SU-DHL-6 (cell line): ENCODE measurements at regions not wholly inside any gene's neighbourhood (a gene's known extent, or its start where the extent isn't known, plus 50 kb on each side); places are given as distances from the start of the nearest gene placed in this dataset.

Experiments
- H2AFZ ChIP-seq: fragments of 200-600 bp; sonication (generic); 2 replicates; pipeline ENCODE4 v1.6.1; 2014; ENCODE audit warnings: low read depth, mild to moderate bottlenecking, moderate library complexity, mixed read lengths, antibody characterized with exemption, low read length; ENCODE audit not compliant: severe bottlenecking
- H3F3A ChIP-seq: fragments of 200-600 bp; shearing (Covaris generic); 2 replicates; pipeline ENCODE4 v1.6.0; 2016; ENCODE audit warnings: antibody characterized with exemption, mild to moderate bottlenecking; ENCODE audit not compliant: insufficient read depth
- H3K27ac ChIP-seq: fragments of 200-600 bp; sonication (generic); 2 replicates; pipeline ENCODE4 v1.5.1; 2016; ENCODE audit warnings: low read depth, mild to moderate bottlenecking, low read length, moderate library complexity, mixed read lengths
- H3K27me3 ChIP-seq: fragments of 200-600 bp; sonication (generic), shearing (Covaris generic); 2 replicates; pipeline ENCODE4 v1.6.0; 2014; ENCODE audit warnings: mild to moderate bottlenecking, low read length
- H3K36me3 ChIP-seq: fragments of 200-600 bp; sonication (generic); 2 replicates; pipeline ENCODE4 v1.6.1; 2014; ENCODE audit warnings: mild to moderate bottlenecking, low read length, mixed read lengths
- H3K4me2 ChIP-seq: fragments of 300-600, 200-600 bp; shearing (Covaris generic), sonication (generic); 2 replicates; pipeline ENCODE4 v1.6.0; 2014; ENCODE audit warnings: low read length, low read depth, mild to moderate bottlenecking; ENCODE audit not compliant: poor library complexity, severe bottlenecking
- H3K4me3 ChIP-seq: fragments of 200-600 bp; sonication (generic); 2 replicates; pipeline ENCODE4 v1.5.1; 2014; ENCODE audit warnings: antibody characterized with exemption, low read length, mild to moderate bottlenecking, mixed read lengths; ENCODE audit not compliant: insufficient read depth, poor library complexity, severe bottlenecking
- H3K79me2 ChIP-seq: fragments of 200-600 bp; sonication (generic); 2 replicates; pipeline ENCODE4 v1.6.1; 2014; ENCODE audit warnings: mild to moderate bottlenecking, low read length, moderate library complexity; ENCODE audit not compliant: insufficient read depth
- H3K9ac ChIP-seq: fragments of 200-600 bp; sonication (generic); 2 replicates; pipeline ENCODE4 v1.7.0; 2014; ENCODE audit warnings: mild to moderate bottlenecking, low read length
- H3K9me2 ChIP-seq: fragments of 200-600 bp; sonication (generic); replicated peaks from 2 replicates; pipeline ENCODE4 v1.6.1; 2014; ENCODE audit warnings: low read length; ENCODE audit not compliant: insufficient read depth
- H3K9me3 ChIP-seq: fragments of 200-600 bp; sonication (generic); 2 replicates; pipeline ENCODE4 v1.6.1; 2014; ENCODE audit warnings: low read length, mixed read lengths; ENCODE audit not compliant: insufficient read depth
- H4K20me1 ChIP-seq: fragments of 200-600 bp; sonication (generic); 2 replicates; pipeline ENCODE4 v1.6.1; 2014; ENCODE audit warnings: low read depth, mild to moderate bottlenecking, antibody characterized with exemption, low read length, moderate library complexity, mixed read lengths
- CTCF ChIP-seq: fragments of 200-600 bp; sonication (generic); IDR thresholded peaks from one replicate; pipeline ENCODE4 v1.5.1; 2017; ENCODE audit warnings: antibody characterized with exemption, mild to moderate bottlenecking, low read length, moderate library complexity; ENCODE audit not compliant: insufficient read depth, poor library complexity, severe bottlenecking
- EZH2phosphoT487 ChIP-seq: fragments of 200-600 bp; sonication (generic), shearing (Covaris generic); conservative IDR thresholded peaks from 2 replicates; pipeline ENCODE4 v1.6.1; 2018; ENCODE audit warnings: mild to moderate bottlenecking, antibody characterized with exemption, low read length, moderate library complexity, mixed read lengths

GRCh38 chr5:124602925-124603650 lies 143.4 kb downstream of the ZNF608 start:
- no peaks in the 10 kb centered on the region for H3K79me2 ChIP-seq
- H3K9me3 ChIP-seq, result no peaks in the 10 kb centered on the region
- H3K4me3 ChIP-seq, result no peak overlapping the region
- H3K9me2 ChIP-seq, result no peaks in the 10 kb centered on the region
- H4K20me1 ChIP-seq, result no peaks in the 10 kb centered on the region
- no peaks in the 10 kb centered on the region for H3K36me3 ChIP-seq
- no peak overlapping the region for H3K27ac ChIP-seq
- no peak overlapping the region for H2AFZ ChIP-seq
- TF ChIP-seq EZH2phosphoT487 (no peak), CTCF (no peak)
- H3K27me3 ChIP-seq, result no peaks in the 10 kb centered on the region
- H3K4me2 ChIP-seq, result no peak overlapping the region
- H3F3A ChIP-seq, result peaks cover 7% of the 10 kb centered on the region; the same call in 1 of the 2 replicates
- H3K9ac ChIP-seq, result no peak overlapping the region

GRCh38 chr5:124599028-124599973 lies 147.1 kb downstream of the ZNF608 start:
- Histone ChIP-seq H3K36me3 (no peaks in the 10 kb centered on the region), H3K9ac (peak overlapping the region; percentile 32), H3K79me2 (no peaks in the 10 kb centered on the region), H3K27ac (peak overlapping the region; percentile 53), H2AFZ (peak overlapping the region; percentile 49), H3K9me3 (no peaks in the 10 kb centered on the region), H4K20me1 (no peaks in the 10 kb centered on the region), H3F3A (peaks cover 7% of the 10 kb centered on the region; the same call in 1 of the 2 replicates), H3K4me3 (peak overlapping the region; percentile 1), H3K9me2 (no peaks in the 10 kb centered on the region), H3K4me2 (peak overlapping the region; percentile 49), H3K27me3 (no peaks in the 10 kb centered on the region)
- TF ChIP-seq EZH2phosphoT487, result no peak
- TF ChIP-seq CTCF, result no peak

GRCh38 chr5:124596595-124597421 lies 149.6 kb downstream of the ZNF608 start:
- H3K9ac ChIP-seq, result no peak overlapping the region
- peak overlapping the region; percentile 47 for H2AFZ ChIP-seq
- TF ChIP-seq EZH2phosphoT487, result no peak
- TF ChIP-seq CTCF, result no peak

More at GRCh38 chr5:124596595-124597421, 149.6 kb downstream of the ZNF608 start:
- H4K20me1 ChIP-seq, result no peaks in the 10 kb centered on the region
- H3K9me3 ChIP-seq, result no peaks in the 10 kb centered on the region
- no peaks in the 10 kb centered on the region for H3K36me3 ChIP-seq
- H3F3A ChIP-seq, result peaks cover 7% of the 10 kb centered on the region; the same call in 1 of the 2 replicates
- no peaks in the 10 kb centered on the region for H3K27me3 ChIP-seq
- no peak overlapping the region for H3K4me3 ChIP-seq
- no peak overlapping the region for H3K4me2 ChIP-seq
- H3K9me2 ChIP-seq, result no peaks in the 10 kb centered on the region
- H3K27ac ChIP-seq, result no peak overlapping the region
- H3K79me2 ChIP-seq, result no peaks in the 10 kb centered on the region
